SK-N-MC (cell line): ENCODE measurements at regions not wholly inside any gene's neighbourhood (a gene's known extent, or its start where the extent isn't known, plus 50 kb on each side); places are given as distances from the start of the nearest gene placed in this dataset.
"Not testable (repeated sequence)": the region's sequence is repeated elsewhere in the genome, so short reads cannot be mapped to it uniquely, and the experiment has no call there.

Experiments
- EZH2 ChIP-seq: fragments of 200-600 bp; sonication (generic); IDR thresholded peaks from one replicate; pipeline ENCODE4 v1.6.1; 2017; ENCODE audit warnings: antibody characterized with exemption
- FOXP2 ChIP-seq: optimal IDR thresholded peaks from 2 replicates; pipeline ENCODE3; 2011; ENCODE audit warnings: mild to moderate bottlenecking, moderate library complexity; ENCODE audit not compliant: insufficient read depth; ENCODE audit errors: extremely low read length, control extremely low read depth
- POLR2AphosphoS5 ChIP-seq: IDR thresholded peaks from 2 replicates; pipeline ENCODE4 v1.6.1; 2012; ENCODE audit warnings: mild to moderate bottlenecking, low read depth, low read length, borderline replicate concordance

DNA sequence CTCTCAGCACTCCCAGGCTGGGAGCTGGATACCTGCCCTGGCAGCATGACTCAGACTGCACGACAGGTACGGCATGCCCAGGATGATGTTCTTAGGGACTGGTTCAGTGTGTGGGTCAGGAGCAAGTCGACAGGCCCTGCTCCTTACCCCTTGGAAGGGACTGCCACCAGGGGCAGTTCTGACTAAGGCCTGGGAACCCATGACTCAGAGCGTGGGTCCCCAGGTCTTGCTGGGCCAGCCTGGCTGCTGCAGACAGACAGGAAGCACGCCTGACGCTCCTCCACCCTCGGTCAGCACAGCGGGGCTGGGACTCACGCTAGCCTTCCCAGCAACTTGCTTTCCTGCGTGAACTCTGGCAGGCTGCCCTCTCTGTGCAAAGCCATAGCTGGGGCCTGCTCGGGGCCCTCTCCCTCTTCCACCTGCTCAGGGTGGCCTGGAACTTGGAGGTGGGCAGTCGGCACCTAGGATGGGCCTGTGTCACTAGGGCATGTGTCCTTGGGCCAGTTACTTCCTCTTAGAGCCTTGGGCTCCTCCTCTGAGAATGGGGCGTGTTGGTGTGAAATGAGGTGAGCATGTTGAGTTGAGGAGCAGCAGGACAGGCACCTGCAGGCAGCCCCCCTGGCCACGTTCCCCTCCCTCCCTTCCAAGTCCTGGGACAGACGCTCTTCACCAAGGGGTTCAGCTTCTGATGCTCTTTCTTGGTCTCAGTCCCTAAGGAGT lies 127.0 kb upstream of the AKAP13 start:
- TF ChIP-seq POLR2AphosphoS5, EZH2, FOXP2: not testable (repeated sequence)
